HG03060 (cell line): ENCODE measurements at regions not wholly inside any gene's neighbourhood (a gene's known extent, or its start where the extent isn't known, plus 50 kb on each side); places are given as distances from the start of the nearest gene placed in this dataset.

Source experiments
- ATAC-seq: cut with Tn5 transposase; IDR thresholded peaks from one replicate; pipeline ENCODE4 v1.9.1; 2021; ENCODE audit warnings: low read depth, moderate number of reproducible peaks; ENCODE audit not compliant: unreplicated experiment

- no peak for ATAC-seq
Measured at GRCh38 chr1:182200025-182200812, 138.7 kb upstream of the ZNF648 start.

DNA sequence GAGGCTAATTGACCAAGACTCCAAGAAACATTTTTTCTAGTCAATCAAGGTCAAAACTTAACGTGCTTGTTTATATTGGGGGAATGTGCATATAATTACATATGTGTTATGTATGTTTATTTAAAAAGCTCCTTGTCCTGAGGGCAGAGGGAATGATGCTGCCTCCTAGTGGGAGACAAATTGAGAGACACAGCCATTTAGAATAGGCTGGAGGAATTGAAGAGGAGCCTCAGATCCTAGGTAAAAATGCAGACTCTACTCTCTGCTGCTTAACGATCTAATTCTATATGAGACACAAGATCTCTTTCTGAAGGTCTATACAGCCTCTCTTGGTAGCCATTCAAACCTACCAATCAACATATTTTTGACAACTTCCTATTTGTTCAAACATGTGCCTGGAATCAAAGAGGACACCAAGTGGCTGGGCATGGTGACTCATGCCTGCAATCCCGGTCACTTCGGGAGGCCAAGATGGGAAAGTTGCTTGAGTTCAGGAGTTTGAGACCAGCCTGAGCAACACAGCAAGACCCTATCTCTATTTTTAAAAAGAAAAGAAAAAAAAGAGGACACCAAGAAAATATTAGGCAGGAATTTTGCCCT, 136.6 kb upstream of the ZNF648 start:
- ATAC-seq = no peak

GRCh38 chr1:182196897-182197870, 135.7 kb upstream of the ZNF648 start:
- ATAC-seq = no peak

DNA sequence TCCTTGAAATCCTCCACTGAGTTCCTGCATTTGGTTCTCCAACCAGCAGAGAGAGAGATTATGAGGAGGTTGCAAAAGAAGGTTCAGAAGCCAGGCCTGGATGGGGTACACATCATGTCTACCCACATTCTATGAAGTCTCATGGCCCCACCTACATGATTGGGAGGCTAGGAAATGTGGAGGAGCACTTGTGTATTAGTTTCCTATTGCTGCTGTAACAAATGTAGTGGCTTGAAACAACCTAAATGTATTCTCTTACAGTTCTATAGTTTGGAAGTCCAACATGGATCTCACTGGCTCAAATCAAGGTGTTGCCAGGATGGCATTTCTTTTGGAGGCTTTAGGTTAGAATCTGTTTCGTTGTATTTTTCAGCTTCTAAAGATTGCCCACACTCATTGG, 134.2 kb upstream of the ZNF648 start:
- no peak for ATAC-seq

- ATAC-seq = no peak
Measured at GRCh38 chr1:182193908-182194550, 132.5 kb upstream of the ZNF648 start.

- ATAC-seq = no peak
Measured at GRCh38 chr1:182192966-182193365, 131.5 kb upstream of the ZNF648 start.

- ATAC-seq = no peak
Measured at GRCh38 chr1:182192215-182192614, 130.7 kb upstream of the ZNF648 start.

- ATAC-seq = no peak
Measured at GRCh38 chr1:182191381-182192115, 130.0 kb upstream of the ZNF648 start.

DNA sequence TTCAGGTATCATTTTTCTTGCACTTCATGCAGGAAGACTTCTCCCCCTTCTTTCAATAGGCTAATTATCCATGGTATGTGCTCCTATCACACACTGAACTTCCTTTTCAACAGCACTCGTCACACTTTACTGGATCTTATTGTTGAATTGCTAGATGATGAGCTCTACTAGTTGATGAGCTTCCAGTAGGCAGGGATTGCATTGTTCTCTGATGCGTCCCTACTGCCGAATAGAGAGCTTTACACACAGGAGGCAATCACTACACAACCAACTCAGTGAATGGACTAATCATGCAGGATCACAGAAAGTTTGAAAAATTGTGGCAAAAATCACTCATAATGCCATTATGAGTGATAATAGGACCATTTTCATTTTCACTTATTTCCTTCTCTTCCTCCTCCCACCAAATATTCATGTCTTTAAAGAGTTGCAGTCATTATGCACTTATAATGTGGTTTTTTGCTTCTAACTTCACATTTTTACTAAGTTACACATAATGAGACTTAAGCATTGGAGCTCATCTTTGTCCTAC, 128.1 kb upstream of the ZNF648 start:
- ATAC-seq = no peak

DNA sequence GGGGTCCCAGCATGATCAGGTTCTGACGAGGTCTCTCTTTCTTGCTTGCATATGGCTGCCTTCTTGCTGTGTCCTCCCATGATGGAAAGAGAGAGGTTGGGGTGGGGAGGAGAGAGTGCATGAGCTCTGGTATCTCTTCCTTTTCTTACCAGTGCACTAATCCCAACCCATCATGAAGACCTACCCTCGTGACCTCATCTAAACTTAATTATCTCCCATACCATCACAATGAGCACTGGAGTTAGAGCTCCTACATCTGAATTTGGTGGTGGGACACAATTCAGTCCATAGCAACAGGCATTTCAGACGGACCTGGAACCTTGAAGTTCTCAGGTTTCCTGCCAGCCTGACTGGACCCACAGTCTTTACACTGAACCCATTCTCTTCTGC, 125.2 kb upstream of the ZNF648 start:
- ATAC-seq = no peak

- ATAC-seq = no peak
Measured at GRCh38 chr1:182185842-182186756, 124.6 kb upstream of the ZNF648 start.

GRCh38 chr1:182185136-182185535, 123.6 kb upstream of the ZNF648 start:
- no peak for ATAC-seq

DNA sequence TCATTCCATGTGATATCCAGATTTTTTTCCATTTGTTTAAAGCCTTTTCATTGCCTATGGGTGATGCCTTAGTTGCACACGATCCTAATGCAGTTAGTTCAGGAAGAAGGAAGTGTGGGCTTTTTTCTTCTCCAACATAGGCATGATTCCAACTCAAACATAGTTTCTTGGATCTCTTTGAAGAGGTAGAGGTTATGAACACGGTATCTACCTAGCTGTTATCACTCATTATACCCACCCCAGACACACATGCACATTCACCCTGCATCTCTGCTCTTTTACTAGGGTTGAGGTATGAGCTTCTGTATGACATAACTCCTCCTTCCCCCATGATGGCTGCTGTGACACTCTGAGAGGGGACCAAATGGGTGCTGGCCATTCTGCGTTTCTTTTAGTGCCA, 122.1 kb upstream of the ZNF648 start:
- ATAC-seq = no peak

- ATAC-seq = no peak
Measured at GRCh38 chr1:182182311-182182710, 120.8 kb upstream of the ZNF648 start.

DNA sequence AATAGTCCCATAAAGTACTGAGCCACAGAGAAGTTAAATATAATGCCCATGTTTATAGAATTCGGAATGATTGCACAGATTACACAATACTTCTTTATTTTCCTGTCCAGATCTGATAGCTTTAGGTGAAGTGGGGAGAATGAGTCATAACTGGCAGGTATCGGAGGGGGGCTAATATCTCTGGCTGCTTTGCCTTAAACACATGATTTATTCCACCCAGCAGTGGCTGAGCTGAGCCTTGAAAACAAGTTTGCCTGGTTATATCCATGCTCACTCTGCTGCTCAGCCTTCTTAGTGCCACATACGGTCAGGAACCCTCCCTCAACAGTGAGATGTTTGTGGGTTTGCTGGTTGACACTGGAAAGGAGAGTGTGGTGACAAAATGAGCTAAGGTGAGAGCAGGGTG, 119.7 kb upstream of the ZNF648 start:
- no peak for ATAC-seq

DNA sequence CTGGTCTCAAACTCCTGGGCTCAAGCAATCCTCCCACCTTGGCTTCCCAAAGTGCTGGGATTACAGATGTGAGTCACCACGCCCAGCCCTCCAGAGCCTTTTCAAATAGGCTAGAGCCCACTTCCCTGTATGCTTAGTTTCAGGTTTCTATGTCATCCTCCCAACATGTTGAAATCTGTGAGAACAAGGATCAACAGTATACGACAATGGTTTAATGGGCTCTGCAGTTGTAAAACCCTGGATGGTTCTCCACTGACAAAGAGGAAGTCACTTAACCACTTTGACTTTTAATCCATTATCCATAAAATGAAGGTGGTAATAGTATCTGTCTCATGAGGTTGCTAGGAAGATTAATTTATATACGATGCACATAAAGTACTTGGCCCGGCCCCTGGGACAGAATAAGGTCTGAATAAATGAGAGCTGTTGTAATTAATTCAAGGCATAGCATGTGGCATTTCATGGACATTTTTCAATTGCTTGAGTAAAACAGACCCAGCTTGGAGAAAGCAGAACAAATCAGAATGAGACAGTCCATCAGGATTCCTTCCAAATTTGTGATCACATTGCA, 113.9 kb upstream of the ZNF648 start:
- ATAC-seq = no peak

DNA sequence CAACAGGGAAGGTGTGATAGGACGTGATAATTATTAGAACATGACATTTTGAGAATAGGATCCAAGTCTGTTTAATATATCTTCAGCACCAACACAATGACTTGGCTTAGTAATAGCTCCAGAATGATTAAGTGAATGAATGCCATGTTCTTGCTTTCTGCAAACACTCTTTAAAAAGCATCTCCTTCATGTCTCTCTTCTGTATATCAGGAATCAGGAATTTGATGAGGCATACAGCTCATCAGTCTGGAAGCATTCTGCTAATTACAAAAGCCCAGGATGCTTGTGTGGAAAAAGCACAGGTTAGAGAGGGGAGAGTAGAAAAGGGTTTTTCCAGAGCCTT, 113.0 kb upstream of the ZNF648 start:
- ATAC-seq = no peak

DNA sequence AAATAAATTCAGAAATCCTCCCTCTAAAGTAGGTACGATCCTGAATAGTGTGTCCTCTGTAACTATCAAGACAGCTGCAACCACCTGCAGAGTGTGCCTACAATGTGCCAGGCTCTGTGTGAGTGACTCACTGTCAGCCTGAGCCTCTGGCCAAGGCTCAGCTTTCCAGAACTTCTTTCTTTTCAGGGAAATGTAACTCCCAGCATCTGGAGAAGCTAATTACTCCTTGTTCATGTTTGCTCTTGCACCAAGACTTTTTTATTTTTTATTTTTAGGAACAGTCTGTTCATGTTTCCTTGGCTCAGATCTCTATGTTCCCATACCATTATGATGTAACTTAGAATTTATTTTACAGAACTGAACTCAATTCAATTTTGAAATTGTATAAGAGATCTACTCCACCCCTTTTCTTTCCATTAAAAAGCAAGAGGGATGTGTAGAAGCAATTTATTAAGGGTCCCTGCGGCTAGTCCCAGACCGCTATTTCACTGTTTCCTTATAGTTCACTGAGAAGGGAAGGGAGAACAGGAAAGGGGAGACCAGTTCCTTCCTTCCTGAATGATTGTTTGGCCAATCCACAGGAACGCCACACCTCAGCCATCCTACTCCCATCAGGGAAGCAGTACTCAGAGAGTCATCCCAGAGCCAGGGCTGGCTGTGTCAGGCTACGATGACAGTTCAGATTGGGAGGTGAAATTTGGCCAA, 112.4 kb upstream of the ZNF648 start:
- ATAC-seq = no peak
